ENCODE measurements at regions not wholly inside any gene's neighbourhood (a gene's known extent, or its start where the extent isn't known, plus 50 kb on each side); places are given as distances from the start of the nearest gene placed in this dataset.

DNA sequence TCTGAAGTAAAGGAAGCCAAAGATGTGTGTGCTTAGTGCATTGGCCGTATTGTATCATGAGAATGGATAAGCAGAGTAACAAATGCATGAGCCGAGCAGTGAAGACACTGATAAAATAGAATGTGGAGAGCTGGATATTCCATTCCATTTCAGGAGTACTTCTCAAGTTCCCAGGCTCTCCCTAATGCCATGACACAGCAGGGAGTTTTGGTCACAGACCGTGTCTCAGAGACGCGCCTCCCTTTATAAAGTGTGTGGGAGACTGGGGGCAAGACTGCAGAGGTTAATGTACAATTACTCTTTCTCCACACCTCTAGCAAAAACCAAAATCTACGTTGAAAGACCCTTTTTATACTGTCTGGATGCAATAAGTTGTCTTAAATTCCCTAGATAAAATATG lies 575.6 kb downstream of the EFNB2 start:
- no peak overlapping the region for H3K27ac ChIP-seq (ENCODE audit: insufficient read depth, low read length, poor library complexity, severe bottlenecking)
- H3K4me3 ChIP-seq (ENCODE audit: insufficient read depth, low read depth, low read length, poor library complexity, severe bottlenecking), result no peak overlapping the region
- H3K27me3 ChIP-seq (replicated peaks; ENCODE audit: control insufficient read depth, insufficient read depth, low read length, poor library complexity, severe bottlenecking), result no peaks in the 10 kb centered on the region
- no peaks in the 10 kb centered on the region for H3K36me3 ChIP-seq (ENCODE audit: control insufficient read depth, insufficient read depth, low read length)
- H3K9me3 ChIP-seq (ENCODE audit: control insufficient read depth, low read length), result no peaks in the 10 kb centered on the region
- no peak for DNase-seq
- no peaks in the 10 kb centered on the region for H3K4me1 ChIP-seq (ENCODE audit: control insufficient read depth, insufficient read depth, low read length, poor library complexity, severe bottlenecking)

DNA sequence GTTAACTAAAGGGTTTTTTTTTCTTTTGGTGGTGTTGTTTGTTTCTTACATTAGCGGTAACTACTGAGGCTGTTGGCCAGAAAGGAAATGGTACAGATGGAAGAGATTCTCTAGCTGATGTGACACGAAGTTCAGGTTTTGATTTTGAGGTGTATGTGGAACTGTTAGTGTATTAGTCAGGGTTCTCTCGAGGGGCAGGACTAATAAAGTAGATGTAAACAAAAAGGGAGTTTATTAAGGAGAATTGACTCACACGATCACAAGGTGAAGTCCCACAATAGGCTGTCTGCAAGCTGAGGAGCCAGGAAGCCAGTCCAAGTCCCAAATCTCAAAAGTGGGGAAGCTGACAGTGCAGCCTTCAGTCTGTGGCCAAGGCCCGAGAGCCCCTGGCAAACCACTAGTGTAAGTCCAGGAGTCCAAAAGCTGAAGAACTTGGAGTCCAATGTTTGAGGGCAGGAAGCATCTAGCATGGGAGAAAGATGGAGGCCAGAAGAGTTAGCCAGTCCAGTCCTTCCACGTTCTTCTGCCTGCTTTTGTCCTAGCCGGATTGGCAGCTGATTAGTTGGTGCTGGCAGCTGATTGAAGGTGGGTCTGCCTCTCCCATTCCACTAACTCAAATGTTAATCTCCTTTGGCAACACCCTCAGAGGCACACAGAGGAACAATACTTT lies 577.6 kb downstream of the EFNB2 start:
- H3K4me3 ChIP-seq (ENCODE audit: insufficient read depth, low read depth, low read length, poor library complexity, severe bottlenecking), result no peak overlapping the region
- no peaks in the 10 kb centered on the region for H3K4me1 ChIP-seq (ENCODE audit: control insufficient read depth, insufficient read depth, low read length, poor library complexity, severe bottlenecking)
- no peaks in the 10 kb centered on the region for H3K27me3 ChIP-seq (replicated peaks; ENCODE audit: control insufficient read depth, insufficient read depth, low read length, poor library complexity, severe bottlenecking)
- no peak overlapping the region for H3K27ac ChIP-seq (ENCODE audit: insufficient read depth, low read length, poor library complexity, severe bottlenecking)
- H3K9me3 ChIP-seq (ENCODE audit: control insufficient read depth, low read length), result no peaks in the 10 kb centered on the region
- H3K36me3 ChIP-seq (ENCODE audit: control insufficient read depth, insufficient read depth, low read length), result no peaks in the 10 kb centered on the region
- DNase-seq, result no peak

DNA sequence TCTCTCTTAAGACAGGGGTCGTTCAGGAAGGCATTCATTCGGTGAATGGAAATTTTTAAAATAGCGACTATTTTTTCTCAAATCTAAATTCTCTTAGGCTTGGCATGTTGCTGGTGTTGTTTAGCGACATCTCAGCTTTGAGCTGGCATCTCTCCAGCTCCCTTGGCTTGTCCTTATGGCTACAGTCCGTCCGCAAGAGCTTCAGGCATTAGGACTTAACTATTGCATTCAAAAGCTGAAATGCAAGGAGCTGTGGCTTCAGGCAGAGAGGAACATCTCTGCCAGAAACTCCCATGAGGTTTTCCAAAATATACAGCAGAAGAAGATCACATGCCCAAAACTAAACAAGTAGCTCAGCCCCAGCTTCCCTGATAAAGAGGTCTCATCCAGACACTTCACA lies 578.5 kb downstream of the EFNB2 start:
- no peaks in the 10 kb centered on the region for H3K4me1 ChIP-seq (ENCODE audit: control insufficient read depth, insufficient read depth, low read length, poor library complexity, severe bottlenecking)
- H3K27ac ChIP-seq (ENCODE audit: insufficient read depth, low read length, poor library complexity, severe bottlenecking), result no peak overlapping the region
- DNase-seq, result no peak
- H3K9me3 ChIP-seq (ENCODE audit: control insufficient read depth, low read length), result no peaks in the 10 kb centered on the region
- H3K27me3 ChIP-seq (replicated peaks; ENCODE audit: control insufficient read depth, insufficient read depth, low read length, poor library complexity, severe bottlenecking), result no peaks in the 10 kb centered on the region
- no peaks in the 10 kb centered on the region for H3K36me3 ChIP-seq (ENCODE audit: control insufficient read depth, insufficient read depth, low read length)
- H3K4me3 ChIP-seq (ENCODE audit: insufficient read depth, low read depth, low read length, poor library complexity, severe bottlenecking), result no peak overlapping the region

DNA sequence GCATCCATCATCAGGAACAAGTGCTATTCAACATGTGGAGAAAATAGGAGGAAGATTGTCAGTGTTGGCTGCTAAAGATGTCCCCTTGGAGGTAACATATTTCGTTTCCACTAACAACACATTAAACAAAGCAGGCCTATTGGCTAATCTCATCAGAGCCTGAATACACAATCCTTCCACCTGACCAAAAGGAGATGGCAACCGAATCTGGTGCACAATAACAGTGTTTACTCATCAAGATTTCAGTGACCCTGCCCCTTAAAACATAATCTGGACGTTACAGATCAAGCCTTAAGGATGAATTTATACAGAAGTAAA lies 582.5 kb downstream of the EFNB2 start:
- no peaks in the 10 kb centered on the region for H3K4me1 ChIP-seq (ENCODE audit: control insufficient read depth, insufficient read depth, low read length, poor library complexity, severe bottlenecking)
- H3K36me3 ChIP-seq (ENCODE audit: control insufficient read depth, insufficient read depth, low read length), result no peaks in the 10 kb centered on the region
- H3K9me3 ChIP-seq (ENCODE audit: control insufficient read depth, low read length), result no peaks in the 10 kb centered on the region
- no peak for DNase-seq
- no peak overlapping the region for H3K4me3 ChIP-seq (ENCODE audit: insufficient read depth, low read depth, low read length, poor library complexity, severe bottlenecking)
- no peak overlapping the region for H3K27ac ChIP-seq (ENCODE audit: insufficient read depth, low read length, poor library complexity, severe bottlenecking)
- H3K27me3 ChIP-seq (replicated peaks; ENCODE audit: control insufficient read depth, insufficient read depth, low read length, poor library complexity, severe bottlenecking), result no peaks in the 10 kb centered on the region

DNA sequence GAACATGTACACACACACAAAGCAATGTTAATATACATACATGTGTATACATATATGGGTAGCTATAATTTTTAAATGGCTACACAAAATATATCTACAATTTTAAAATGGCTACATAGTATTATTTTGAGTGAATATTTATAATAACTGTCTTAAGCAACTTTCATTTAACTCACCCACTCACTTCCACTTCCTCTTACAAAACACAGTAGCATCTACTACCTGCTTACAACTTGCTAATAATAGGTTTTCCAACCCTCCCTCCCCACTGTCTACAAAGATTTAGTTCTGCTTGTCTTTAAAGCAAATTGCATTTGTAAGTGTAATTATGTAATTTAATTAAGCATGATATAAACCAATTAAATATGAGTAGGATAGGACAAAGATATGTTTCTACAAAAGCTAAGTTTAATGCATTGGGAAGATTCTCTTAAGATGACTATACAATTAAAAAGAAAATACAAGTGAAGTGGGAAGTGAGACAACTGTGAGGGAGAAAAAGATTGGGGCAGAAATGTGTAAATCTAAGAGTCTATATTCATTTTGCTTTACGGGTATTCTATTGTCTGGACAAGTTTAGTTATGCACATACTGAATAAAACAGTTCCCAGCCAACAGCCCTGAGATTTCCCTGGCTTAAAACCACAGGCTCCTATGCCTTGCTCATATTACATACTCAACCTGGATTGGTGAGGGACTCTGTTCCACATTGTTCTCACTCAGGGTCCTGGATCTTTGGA lies 583.1 kb downstream of the EFNB2 start:
- no peak overlapping the region for H3K4me3 ChIP-seq (ENCODE audit: insufficient read depth, low read depth, low read length, poor library complexity, severe bottlenecking)
- H3K27ac ChIP-seq (ENCODE audit: insufficient read depth, low read length, poor library complexity, severe bottlenecking), result no peak overlapping the region
- DNase-seq, result no peak
- no peaks in the 10 kb centered on the region for H3K36me3 ChIP-seq (ENCODE audit: control insufficient read depth, insufficient read depth, low read length)
- no peaks in the 10 kb centered on the region for H3K4me1 ChIP-seq (ENCODE audit: control insufficient read depth, insufficient read depth, low read length, poor library complexity, severe bottlenecking)
- no peaks in the 10 kb centered on the region for H3K27me3 ChIP-seq (replicated peaks; ENCODE audit: control insufficient read depth, insufficient read depth, low read length, poor library complexity, severe bottlenecking)
- H3K9me3 ChIP-seq (ENCODE audit: control insufficient read depth, low read length), result no peaks in the 10 kb centered on the region

DNA sequence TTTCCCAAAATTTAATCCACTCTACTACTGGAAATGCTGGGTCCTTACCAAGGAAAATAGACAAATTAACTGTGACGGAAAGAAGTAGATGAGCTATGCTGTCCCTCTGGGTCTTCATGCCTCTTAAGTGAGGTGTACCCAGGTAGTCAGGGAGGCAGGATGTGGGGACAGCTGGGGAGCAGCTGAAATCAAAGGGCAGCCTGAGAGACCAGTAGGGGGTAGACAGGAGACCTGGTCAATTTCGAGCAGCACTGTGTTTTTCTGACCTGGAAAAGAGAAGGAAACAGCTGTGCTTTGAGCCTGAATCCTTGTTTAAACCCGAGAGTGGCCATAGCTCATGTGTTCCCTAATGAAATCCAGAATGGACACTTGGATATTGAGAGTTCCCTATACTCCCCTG lies 587.3 kb downstream of the EFNB2 start:
- Histone ChIP-seq H3K4me3 (ENCODE audit: insufficient read depth, low read depth, low read length, poor library complexity, severe bottlenecking) (no peak overlapping the region), H3K9me3 (ENCODE audit: control insufficient read depth, low read length) (no peaks in the 10 kb centered on the region), H3K27ac (ENCODE audit: insufficient read depth, low read length, poor library complexity, severe bottlenecking) (no peak overlapping the region), H3K4me1 (ENCODE audit: control insufficient read depth, insufficient read depth, low read length, poor library complexity, severe bottlenecking) (no peaks in the 10 kb centered on the region), H3K36me3 (ENCODE audit: control insufficient read depth, insufficient read depth, low read length) (no peaks in the 10 kb centered on the region), H3K27me3 (replicated peaks; ENCODE audit: control insufficient read depth, insufficient read depth, low read length, poor library complexity, severe bottlenecking) (no peaks in the 10 kb centered on the region)
- DNase-seq, result no peak

DNA sequence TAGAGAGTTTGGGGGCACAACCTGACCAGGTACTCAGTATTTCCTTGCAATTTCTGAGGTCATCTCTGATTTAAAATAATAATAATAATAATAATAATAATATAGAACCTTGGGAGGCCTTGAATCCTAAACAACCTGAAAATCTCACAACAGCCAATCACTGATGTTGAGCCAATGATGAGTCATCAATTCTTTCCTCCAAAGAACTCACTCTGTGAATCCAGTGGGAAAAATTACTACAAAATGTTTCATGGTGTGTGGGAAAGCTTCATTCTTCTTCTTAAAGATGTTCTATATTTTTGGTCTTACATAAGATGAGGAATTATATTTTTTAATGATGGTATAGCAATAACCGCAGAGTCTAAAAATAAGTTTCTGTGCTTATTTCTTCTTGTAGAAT lies 594.6 kb downstream of the EFNB2 start:
- no peaks in the 10 kb centered on the region for H3K9me3 ChIP-seq (ENCODE audit: control insufficient read depth, low read length)
- H3K36me3 ChIP-seq (ENCODE audit: control insufficient read depth, insufficient read depth, low read length), result no peaks in the 10 kb centered on the region
- DNase-seq, result no peak

DNA sequence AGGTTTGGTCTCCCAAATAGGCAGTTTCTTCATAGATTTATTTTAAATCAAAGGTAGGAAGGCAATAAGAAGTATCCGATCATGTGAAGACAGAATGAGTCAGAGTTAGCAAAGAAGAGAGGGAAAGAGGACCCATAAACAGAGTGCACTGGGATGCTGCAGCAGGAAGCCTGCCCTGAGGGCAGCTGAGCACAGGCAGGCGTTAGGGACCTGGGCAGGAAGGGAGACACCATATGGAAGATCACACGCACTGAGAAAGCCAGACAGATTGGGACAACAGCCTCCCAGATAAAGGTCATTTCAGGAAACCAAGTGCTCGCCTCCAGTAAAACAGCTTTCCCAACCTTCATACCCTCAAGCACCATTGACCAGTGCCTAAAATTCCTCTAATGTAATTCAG lies 598.0 kb downstream of the EFNB2 start:
- no peaks in the 10 kb centered on the region for H3K36me3 ChIP-seq (ENCODE audit: control insufficient read depth, insufficient read depth, low read length)
- no peaks in the 10 kb centered on the region for H3K4me1 ChIP-seq (ENCODE audit: control insufficient read depth, insufficient read depth, low read length, poor library complexity, severe bottlenecking)
- H3K9me3 ChIP-seq (ENCODE audit: control insufficient read depth, low read length), result no peaks in the 10 kb centered on the region
- no peaks in the 10 kb centered on the region for H3K27me3 ChIP-seq (replicated peaks; ENCODE audit: control insufficient read depth, insufficient read depth, low read length, poor library complexity, severe bottlenecking)
- no peak overlapping the region for H3K4me3 ChIP-seq (ENCODE audit: insufficient read depth, low read depth, low read length, poor library complexity, severe bottlenecking)
- DNase-seq, result no peak
- H3K27ac ChIP-seq (ENCODE audit: insufficient read depth, low read length, poor library complexity, severe bottlenecking), result no peak overlapping the region

More for the DNA sequence above, 594.6 kb downstream of the EFNB2 start:
- Histone ChIP-seq H3K4me1 (ENCODE audit: control insufficient read depth, insufficient read depth, low read length, poor library complexity, severe bottlenecking) (no peaks in the 10 kb centered on the region), H3K4me3 (ENCODE audit: insufficient read depth, low read depth, low read length, poor library complexity, severe bottlenecking) (no peak overlapping the region), H3K27ac (ENCODE audit: insufficient read depth, low read length, poor library complexity, severe bottlenecking) (no peak overlapping the region), H3K27me3 (replicated peaks; ENCODE audit: control insufficient read depth, insufficient read depth, low read length, poor library complexity, severe bottlenecking) (no peaks in the 10 kb centered on the region)

DNA sequence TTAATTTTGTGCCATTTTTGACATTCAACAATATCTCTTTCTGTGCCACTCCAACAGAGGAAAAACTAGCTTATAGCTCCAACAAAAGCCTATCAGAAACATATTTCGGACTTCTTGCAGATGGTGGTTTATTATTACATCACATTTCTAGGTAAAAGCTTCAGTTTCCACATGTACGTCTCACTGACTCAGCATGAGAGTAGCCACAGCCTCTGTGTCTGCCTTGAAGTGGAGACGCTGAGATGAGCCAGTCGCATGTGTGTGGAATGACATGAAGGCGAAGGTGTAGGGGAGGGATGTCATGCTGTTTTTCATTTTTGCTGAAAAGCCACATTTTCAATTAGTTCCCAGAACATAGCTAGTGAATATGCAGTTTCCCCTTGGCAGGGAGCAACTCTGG lies 598.6 kb downstream of the EFNB2 start:
- Histone ChIP-seq H3K9me3 (ENCODE audit: control insufficient read depth, low read length) (no peaks in the 10 kb centered on the region), H3K4me1 (ENCODE audit: control insufficient read depth, insufficient read depth, low read length, poor library complexity, severe bottlenecking) (no peaks in the 10 kb centered on the region), H3K36me3 (ENCODE audit: control insufficient read depth, insufficient read depth, low read length) (no peaks in the 10 kb centered on the region), H3K27ac (ENCODE audit: insufficient read depth, low read length, poor library complexity, severe bottlenecking) (no peak overlapping the region), H3K27me3 (replicated peaks; ENCODE audit: control insufficient read depth, insufficient read depth, low read length, poor library complexity, severe bottlenecking) (no peaks in the 10 kb centered on the region), H3K4me3 (ENCODE audit: insufficient read depth, low read depth, low read length, poor library complexity, severe bottlenecking) (no peak overlapping the region)
- DNase-seq, result no peak

DNA sequence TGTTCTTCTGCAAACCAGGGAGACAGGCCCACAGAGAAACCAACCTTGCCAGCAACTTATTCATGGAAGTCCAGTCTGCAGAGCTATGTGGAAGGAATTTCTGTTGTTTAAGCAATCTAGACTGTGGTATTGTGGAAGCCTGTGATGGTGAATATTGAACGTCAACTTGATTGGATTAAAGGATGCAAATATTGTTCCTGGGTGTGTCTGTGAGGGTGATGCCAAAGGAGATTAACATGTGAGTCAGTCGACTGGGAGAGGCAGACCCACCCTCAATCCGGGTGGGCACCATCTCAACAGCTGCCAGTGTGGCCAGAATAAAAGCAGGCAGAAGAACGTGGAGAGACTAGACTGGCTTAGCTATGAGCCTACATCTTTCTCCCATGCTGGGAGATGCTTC lies 606.0 kb downstream of the EFNB2 start:
- Histone ChIP-seq H3K27me3 (replicated peaks; ENCODE audit: control insufficient read depth, insufficient read depth, low read length, poor library complexity, severe bottlenecking) (no peaks in the 10 kb centered on the region), H3K4me1 (ENCODE audit: control insufficient read depth, insufficient read depth, low read length, poor library complexity, severe bottlenecking) (no peaks in the 10 kb centered on the region), H3K27ac (ENCODE audit: insufficient read depth, low read length, poor library complexity, severe bottlenecking) (no peak overlapping the region), H3K4me3 (ENCODE audit: insufficient read depth, low read depth, low read length, poor library complexity, severe bottlenecking) (no peak overlapping the region), H3K36me3 (ENCODE audit: control insufficient read depth, insufficient read depth, low read length) (no peaks in the 10 kb centered on the region), H3K9me3 (ENCODE audit: control insufficient read depth, low read length) (no peaks in the 10 kb centered on the region)
- DNase-seq, result no peak
